ENCODE measurements at regions not wholly inside any gene's neighbourhood (a gene's known extent, or its start where the extent isn't known, plus 50 kb on each side); places are given as distances from the start of the nearest gene placed in this dataset.

DNA sequence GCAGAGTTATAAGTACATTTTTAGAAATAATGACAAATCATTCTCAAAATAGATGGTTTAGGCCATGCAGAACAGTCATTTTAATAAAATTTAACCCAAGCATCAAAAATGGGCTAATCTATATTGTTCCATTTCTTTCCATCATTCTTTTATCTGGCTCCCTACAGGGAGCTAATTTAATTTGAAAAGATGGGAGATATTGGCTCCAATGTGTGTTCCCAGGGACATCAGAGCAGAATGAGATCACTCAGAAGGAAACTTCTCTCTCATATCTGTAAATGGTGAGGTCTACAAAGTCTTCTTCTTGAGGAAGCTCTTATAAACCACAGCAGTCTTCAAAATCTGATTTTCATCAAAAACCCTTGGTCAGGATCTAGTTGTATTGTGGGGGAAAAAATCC, 119.4 kb upstream of the RAB6C start:
- no peak for DNase-seq (ENCODE audit: low read depth in 2 of 2)

DNA sequence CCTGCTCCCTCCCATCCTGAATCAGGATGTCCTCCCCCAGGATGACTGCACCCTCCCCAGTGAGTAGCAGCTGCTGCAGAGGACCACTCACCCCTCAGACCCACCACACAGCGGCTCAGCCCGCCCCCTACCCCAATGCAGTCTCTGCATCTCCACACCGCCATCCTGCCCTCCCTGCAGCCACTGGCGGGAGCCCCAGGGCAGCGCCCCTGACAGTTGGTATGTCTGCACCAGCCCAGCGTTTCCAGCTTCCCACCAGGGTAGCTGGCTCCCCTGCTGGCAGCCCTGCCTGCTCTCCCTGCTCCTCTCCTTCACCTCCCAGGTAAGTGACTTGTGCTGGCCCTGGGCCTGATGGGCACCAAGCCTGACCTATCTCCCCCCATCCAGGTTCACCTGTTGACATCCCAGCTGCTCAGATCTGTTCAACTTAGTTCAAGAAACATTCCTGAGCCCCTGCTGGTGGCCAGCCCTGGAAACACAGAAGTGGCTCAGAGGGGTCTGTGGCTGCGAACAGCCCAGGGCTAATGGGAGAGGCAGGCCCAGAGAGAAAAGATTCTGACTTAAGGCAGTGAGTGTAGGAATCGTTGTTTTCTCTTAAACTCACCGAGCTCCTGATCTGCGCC, 117.7 kb upstream of the RAB6C start:
- no peak for DNase-seq (ENCODE audit: low read depth in 2 of 2)

DNA sequence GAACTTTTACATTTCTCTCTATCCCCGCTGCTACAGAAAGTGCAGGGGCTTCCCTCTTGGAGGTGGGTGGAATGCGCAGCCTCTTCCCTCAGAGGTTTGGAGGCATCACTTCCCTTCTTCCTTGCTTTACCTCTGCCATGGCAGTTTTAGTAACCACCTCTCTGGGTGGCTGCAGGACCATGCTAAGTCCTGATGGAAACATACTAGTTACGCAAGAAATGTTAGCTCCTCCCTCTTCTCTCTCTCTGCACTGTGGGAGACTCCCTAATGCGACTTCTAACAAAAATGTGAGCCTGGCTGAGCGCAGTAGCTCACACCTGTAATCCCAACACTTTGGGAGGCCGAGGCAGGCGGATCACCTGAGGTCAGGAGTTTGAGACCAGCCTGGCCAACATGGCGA, 116.8 kb upstream of the RAB6C start:
- no peak for DNase-seq (ENCODE audit: low read depth in 2 of 2)

DNA sequence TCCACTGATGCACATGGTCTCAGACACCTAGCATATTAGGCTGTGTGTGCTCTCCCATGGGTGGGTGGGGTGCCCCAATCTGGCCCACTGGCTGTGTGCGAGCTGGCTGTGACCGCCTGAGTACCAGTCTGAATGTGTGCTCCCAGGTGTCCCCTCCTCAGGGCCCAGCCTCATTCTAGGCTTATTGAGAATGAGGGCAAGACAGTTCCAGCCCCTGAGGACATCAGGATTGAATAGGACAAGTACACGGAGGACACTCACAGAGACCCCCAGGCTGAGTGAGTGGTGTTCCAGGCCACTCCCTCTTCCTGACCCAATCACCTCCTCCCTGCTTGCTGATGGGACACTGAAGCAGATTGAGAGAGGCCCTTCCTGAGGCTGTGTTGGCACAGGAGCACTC, 116.1 kb upstream of the RAB6C start:
- DNase-seq (ENCODE audit: low read depth in 2 of 2), result no peak

DNA sequence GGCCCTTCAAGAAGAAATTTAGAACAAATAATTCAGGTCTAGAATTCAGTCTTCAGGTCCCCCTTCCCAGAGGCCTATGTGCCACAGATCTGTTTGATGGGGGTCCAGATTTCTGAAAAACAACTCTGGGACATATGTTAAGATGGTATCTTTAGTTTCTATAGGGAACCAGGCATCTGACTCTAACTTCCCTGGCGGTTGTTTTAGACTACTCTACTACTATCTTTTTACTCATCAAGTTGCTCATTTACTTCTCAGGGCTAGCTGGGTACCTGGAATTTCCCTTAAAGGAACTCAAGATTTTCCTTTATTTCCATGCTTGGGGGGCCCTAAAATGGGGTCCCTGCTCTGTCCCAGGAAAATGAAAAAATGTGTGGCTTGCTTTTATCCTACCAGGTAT, 114.7 kb upstream of the RAB6C start:
- no peak for DNase-seq (ENCODE audit: low read depth in 2 of 2)

DNA sequence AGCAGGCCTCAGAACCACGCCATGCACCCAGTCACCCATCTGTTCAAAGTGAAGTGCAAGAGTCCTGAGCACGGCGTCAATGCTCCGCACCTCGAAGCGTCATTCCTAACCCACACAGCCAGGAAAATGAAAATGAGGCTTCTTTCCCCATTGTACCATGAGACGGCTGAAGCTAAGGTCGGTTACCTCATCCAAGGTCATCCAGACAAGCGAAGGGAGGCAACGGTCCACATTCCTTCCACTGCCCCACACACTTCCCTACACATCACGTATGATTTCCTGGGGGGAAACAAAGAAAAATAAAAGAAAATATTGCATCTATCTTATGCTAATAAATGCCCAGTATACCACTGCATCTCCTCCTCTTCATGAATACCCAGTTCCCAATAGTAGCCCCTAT, 113.5 kb upstream of the RAB6C start:
- DNase-seq (ENCODE audit: low read depth in 2 of 2), result no peak

DNA sequence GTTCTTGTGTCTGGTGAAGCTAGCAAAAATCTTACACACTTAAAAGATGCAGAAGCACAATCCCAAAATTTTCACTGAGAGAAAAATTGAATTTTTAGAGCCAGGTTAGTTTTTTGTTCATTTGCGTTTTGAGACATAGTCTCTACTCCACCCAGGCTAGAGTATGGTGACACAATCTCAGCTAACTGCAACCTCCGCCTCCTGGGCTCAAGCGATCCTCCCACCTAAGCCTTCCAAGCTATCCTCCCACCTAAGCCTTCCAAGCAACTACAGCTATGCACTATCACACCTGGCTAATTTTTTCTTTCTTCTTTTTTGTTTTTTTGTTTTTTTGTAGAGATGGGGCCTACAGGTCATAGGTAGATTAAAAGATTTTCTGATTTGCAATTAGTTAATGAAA, 113.1 kb upstream of the RAB6C start:
- no peak for DNase-seq (ENCODE audit: low read depth in 2 of 2)

DNA sequence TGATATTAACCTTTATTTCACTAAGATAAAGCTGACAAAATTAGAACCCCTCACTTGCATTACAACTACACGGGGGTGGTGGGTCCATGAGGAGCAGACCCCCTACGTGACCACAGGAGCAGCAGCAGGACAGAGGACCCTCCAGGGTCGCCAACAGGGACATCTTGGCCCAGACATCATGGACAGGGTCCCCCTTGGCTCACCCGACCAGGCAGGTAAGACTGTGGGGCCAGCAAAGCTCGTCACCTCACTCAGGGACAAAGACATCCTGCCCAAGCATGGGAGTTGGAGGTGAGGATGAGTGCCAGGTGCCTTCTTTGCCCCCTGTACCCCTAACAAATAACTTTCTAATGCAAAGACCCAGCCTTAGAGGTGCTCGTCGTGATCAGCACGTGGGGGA, 111.3 kb upstream of the RAB6C start:
- no peak for DNase-seq (ENCODE audit: low read depth in 2 of 2)

DNA sequence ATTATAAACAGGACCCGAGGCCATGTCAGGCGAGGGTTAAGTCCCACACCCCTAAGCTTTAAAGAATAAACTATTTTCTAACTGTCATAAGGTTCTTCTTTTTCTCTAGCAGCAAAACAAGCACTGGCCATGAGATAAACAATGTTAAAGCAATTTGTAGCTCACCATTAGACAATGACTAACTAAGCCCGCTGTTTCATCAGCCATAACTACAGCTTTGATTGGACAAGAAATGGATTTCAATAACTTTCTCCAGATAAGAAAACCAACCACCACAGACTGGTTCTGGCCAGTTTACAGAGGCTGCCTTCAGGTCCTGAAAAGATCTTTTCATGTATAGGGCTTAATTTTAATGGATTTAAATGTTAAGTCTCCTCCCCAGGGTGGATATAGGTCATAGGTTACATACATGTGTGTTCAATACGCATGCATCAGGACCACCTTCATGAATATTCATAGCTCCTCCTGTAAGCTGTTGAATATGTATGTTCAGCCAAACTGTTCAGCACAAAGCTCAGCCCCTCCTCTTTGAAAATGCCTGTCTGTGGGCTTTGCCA, 108.7 kb upstream of the RAB6C start:
- no peak for DNase-seq (ENCODE audit: low read depth in 2 of 2)

DNA sequence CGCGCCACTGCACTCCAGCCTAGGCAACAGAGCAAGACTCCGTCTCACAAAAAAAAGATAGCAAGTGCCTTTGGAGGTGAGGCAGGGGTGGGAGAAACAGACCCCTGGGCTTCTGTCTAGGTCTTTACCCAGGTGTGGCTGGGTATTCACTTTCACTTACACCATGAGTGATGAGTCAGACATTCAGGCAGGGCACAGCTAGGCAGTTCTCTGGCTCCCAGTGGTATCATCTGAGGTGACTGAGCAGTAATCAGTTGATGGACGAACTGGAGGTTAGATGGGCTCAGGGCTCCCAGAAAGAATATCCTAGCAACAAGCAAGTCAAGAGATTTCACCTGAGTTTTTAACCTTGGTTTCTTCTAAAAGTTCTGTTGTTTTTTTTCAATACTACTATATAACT, 107.0 kb upstream of the RAB6C start:
- no peak for DNase-seq (ENCODE audit: low read depth in 2 of 2)

DNA sequence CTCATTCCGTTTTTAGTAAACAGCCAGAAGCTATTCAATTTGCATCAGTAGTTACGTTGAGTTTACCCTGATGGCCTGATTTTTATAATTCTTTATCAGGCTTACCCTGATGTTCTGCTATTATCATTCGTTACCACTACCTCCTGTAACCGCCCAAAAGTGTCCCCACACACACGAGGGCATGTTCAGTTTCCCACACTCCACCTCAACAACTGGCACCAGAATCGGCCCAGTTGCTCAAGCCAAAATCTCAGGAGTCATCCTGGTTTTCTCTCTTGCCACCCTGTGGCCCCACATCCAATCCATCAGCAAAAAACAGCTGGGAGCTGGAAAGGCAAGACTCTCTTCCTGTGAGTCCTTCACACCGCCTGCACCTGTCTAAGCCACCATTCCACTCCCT, 102.9 kb upstream of the RAB6C start:
- DNase-seq (ENCODE audit: low read depth in 2 of 2), result no peak

DNA sequence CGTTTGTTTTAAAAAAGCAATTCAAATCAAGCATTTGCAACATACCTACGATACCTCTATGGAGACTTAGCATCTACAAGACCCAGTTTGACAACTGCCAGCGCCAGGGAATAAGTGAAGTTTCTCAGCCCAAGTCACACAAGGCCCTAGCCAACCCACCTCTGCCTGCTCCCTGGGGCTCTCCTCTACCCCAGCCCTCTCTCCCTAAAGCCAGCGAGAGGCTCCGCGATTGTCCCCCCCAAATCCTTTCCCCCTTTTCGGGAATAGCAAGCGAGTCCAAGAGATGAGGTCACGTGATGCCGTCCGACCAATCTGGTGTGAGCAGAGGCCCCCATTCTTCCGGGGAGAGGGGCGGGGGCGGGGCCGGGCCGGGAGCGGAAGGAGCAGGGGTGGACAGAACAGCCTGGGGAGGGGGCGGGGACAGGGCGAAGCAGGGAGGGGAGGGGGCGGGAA, 102.2 kb upstream of the RAB6C start:
- peak; percentile 75 for DNase-seq (ENCODE audit: low read depth in 2 of 2)

DNA sequence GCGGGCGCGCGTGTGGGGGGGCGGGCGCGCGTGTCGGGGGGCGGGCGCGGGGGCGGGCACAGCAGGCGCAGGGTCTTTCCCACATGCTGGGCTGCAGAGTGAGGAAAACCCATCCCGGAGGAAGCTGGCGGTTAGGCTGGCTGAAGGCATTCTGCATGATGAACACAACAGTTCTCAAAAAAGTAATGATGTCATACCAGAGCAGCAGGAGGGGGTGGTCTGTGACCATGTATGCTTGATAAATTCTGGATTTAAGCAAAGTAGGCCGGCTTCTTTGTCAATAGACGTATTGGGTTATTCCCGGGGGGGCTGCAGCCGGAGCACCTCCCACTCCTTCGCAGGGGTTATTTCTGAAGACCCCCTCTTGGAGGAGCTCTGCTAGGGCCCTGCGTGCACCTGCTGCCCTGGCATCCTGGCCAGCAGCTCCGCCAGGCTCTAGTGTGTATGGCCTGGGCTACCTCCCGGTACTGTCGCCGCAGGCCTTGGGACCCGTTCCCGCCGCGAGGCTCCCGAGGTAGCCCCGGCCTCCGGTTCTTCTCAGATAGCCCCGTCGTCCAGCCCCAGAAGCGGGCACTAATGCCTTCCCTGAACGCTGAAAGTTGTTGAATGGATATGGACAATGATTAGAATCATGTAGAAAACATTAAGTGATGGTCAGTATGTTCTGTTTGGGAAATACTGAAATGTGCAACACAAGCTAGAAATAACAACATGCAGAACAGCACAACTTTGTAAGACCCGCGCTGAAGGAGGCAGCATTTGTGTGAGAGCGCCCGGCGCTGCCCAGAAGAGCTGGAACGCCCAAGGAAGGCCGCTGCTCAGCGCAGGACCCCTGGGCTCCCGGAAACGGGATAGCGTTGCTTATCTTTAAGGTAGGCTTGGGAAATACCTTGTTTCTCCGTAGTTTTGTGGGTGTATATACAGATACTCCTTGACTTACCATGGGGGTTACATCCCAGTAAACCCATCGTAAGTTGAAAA, 101.4 kb upstream of the RAB6C start:
- no peak for DNase-seq (ENCODE audit: low read depth in 2 of 2)

DNA sequence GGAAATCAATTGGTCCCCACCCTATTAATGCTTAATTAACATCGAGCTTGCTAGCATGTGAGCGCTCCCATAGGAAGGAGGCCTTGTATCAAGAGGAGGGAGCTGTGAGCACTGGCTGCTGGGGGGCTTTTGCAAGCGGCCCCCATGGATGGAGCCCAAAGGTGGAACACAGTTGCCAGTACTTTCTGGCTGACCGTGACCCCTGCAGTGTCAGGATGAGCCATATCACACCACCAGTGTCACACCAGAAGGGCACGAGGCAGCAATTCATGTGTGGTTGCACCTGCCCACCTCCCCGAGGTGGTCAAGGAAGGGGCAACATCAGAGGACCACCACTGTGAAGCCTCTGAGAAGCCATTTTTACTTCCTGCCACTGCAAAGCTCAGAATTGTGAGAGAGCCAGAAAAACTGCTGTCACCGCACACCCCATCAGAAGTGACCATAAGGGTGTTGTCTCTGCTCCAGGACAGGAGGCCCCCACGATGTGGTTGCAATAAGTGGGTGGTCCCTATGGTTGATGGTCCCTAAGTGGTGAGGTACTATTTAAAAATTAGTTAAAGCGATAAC, 99.8 kb upstream of the RAB6C start:
- DNase-seq (ENCODE audit: low read depth in 2 of 2), result no peak

DNA sequence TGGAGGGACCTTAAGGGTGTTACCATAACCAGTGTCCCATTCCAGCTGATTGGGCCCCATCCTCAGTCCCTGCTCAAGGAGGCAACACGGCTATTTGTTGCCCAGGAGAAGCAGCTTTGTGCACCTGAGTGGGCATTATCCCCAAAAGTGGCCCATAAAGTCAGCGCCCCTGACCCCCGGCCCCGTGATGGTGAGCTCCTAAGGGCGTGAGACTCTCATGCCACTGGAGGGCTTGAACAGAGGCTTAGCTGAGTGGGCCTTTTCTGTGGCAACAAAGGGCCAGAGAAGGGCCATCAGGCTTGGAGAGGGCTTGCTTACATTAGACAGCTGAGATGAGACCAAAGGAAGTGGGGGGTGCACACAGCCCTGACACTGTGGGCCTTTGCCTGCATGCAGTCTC, 99.2 kb upstream of the RAB6C start:
- DNase-seq (ENCODE audit: low read depth in 2 of 2), result no peak

DNA sequence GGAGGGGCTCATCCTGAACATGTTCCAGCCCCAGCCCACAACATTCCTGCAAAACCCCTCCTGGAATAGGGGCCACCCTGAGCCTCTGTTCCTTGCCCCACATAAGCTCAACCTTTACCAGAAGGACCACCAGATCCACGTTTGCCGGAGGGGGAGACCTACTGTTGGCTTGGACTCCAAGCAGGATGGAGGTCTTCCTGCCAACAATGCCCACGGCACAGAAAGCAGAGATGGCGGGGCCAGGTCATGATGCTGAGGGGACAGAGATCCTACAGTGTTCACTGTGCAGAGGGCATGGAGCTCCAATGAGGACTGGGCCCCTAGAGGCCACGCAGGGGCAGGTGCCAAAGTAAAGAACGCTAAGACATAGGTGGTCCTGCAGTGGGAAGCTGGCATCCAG, 98.5 kb upstream of the RAB6C start:
- DNase-seq (ENCODE audit: low read depth in 2 of 2), result no peak

DNA sequence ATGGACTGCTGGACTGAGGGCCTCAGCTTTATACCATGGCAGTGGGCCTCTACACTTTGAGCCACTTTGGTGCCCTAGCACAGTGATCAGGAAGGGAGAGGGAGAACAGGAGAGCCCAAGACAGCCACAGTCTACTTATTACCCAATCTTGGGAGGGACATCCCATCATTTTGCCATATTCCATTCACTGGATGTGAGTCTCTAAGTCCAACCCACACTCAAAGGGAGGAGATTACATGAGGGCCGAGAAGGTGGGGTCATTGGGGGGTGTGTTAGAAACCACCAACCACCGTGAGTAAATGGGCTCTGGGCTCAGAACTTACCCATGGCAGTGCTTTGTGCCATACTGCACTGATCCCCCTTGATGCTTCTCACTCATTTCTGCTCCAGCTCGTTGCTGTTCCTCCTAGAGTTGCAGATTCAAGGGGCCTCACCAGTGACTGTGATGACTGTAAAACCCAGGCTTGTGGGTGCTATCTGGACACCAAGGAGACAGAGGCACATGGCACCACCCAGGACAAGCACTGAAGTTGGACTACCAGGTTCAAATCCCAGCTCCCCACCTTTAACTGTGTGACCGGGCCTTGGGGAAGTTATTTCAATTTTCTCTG, 97.6 kb upstream of the RAB6C start:
- no peak for DNase-seq (ENCODE audit: low read depth in 2 of 2)

DNA sequence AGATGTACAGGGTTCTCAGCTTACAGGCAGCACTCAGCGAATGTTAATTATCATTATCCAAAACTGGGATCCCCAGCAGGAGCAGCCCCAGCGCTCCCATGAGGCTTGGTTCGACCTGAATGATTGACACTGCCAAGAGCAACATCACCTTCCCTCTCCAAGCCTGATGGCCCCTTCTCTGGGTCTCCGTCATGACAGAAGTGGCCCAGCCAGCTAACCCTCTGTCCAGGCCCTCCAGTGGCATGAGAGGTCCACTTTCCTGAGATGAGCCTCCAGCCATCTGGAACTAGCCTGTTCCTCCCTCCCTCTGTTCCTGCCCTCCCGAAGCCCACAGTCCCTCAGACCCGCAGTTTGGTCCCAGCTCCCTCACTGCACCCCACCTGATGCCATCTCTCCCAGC, 97.0 kb upstream of the RAB6C start:
- no peak for DNase-seq (ENCODE audit: low read depth in 2 of 2)

DNA sequence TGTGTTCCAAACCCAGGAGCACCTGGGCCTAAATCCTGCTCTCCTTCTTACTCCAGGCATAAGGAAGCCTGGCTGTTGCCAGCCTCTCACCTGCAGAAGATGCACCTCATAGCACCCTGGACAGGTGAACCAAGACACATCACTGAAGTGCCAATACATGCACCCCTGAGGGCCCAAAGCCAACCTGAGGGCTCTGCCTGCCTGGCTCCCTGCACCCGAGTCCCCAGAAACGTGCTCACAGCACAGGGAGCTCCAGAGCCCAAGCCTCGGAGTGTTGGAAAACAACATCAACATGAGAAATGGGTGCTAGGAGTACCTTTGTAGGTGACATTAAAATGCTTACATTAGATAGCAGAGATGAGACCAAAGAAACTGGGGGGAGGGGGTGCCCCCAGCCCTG, 96.3 kb upstream of the RAB6C start:
- DNase-seq (ENCODE audit: low read depth in 2 of 2), result no peak

DNA sequence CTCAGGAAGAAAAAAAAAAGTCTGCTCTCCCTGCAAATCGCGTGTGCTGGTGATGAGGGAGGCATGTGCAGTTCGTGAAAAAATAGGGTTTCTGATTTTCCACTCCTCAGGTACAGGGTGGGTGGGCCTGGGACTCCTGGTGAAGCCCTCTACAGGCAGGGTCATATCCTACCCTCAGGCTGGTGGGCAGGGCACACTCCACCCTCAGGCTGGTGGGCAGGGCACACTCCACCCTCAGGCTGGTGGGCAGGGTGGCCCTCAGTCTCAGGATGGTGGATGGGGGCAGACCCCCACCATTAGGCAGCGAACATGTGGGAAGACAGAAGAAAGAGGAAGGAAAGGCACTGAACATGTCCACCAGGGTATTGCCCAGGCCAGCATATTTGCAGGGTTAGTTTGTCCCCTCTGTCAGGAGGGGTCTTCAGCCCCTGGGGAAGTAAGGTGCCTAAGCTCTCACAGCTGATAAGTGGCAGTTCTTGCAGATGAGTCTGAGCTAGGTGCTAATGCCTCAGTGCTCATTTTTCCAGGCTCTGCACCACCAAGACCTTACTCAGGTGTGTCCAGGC, 95.2 kb upstream of the RAB6C start:
- no peak for DNase-seq (ENCODE audit: low read depth in 2 of 2)

DNA sequence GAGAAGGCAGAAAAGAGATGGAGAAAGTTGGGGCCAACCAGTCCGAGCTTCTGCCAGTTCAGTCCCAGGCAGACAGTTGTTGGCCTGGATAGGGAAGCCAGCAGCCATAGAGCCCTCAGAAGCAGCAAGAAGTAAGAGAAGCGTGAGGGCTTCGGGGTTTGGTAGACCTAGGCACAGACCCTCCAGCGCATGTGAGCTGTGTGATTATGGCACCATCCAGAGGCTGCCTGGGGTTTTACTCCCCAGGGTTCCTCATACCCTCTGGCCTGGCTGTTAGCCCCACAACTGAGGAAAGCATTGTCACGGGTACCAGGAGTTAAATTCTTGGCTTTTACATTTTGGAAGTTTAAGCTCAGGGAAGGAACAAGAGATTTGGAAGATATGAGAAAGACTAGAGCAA, 93.7 kb upstream of the RAB6C start:
- DNase-seq (ENCODE audit: low read depth in 2 of 2), result no peak

DNA sequence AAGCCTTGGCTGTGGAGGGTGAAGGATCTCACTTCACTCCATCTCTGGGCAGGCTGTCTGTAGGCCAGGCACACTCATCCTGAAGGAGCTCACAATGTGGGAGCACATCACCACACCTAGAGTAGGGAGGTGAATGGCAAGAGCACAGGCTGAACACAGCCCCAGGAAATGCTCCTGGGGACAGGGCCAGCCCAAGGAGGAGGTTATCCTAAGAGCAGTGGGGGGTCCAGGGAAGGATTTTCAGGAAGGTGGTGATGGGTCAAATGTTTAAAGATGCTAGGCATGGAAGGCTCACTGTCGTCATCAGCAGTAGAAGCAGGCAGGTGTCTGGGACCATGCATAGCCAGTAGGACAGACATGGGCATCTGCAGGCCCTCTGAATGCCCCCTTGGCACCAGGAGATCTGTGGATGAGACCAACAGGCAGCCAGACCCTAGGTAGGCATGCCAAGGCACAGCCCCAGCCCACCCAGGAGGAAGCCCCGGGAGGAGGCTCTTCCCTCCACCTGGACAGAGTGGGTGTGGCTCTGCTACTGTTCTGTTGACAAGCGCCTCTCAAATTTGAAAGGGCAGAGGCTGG, 91.7 kb upstream of the RAB6C start:
- DNase-seq (ENCODE audit: low read depth in 2 of 2), result no peak

Data from stimulated activated CD8-positive, alpha-beta memory T cell treated with anti-CD3 and anti-CD28 coated beads, Interleukin-2, amount 100 ng/mL, for 1 hour (primary cell).